ENCODE measurements at regions not wholly inside any gene's neighbourhood (a gene's known extent, or its start where the extent isn't known, plus 50 kb on each side); places are given as distances from the start of the nearest gene placed in this dataset.

GRCh38 chr4:24244663-24245490, 339.5 kb downstream of the DHX15 start:
- DNase-seq (ENCODE audit: low read depth, low spot score), result no peak

- no peak for DNase-seq (ENCODE audit: low read depth, low spot score)
Measured at GRCh38 chr4:24243641-24244040, 340.7 kb downstream of the DHX15 start.

- no peak for DNase-seq (ENCODE audit: low read depth, low spot score)
Measured at GRCh38 chr4:24241511-24241910, 342.8 kb downstream of the DHX15 start.

- DNase-seq (ENCODE audit: low read depth, low spot score), result no peak
Measured at GRCh38 chr4:24240655-24241054, 343.7 kb downstream of the DHX15 start.

- DNase-seq (ENCODE audit: low read depth, low spot score), result no peak
Measured at GRCh38 chr4:24237709-24238108, 346.6 kb downstream of the DHX15 start.

GRCh38 chr4:24236532-24236931, 346.7 kb upstream of the PPARGC1A start:
- no peak for DNase-seq (ENCODE audit: low read depth, low spot score)

GRCh38 chr4:24236120-24236519, 346.3 kb upstream of the PPARGC1A start:
- no peak for DNase-seq (ENCODE audit: low read depth, low spot score)

GRCh38 chr4:24235618-24236017, 345.8 kb upstream of the PPARGC1A start:
- DNase-seq (ENCODE audit: low read depth, low spot score), result no peak

GRCh38 chr4:24234288-24234848, 344.5 kb upstream of the PPARGC1A start:
- DNase-seq (ENCODE audit: low read depth, low spot score), result no peak

- DNase-seq (ENCODE audit: low read depth, low spot score), result no peak
Measured at GRCh38 chr4:24230955-24231354, 341.1 kb upstream of the PPARGC1A start.

GRCh38 chr4:24229978-24230377, 340.1 kb upstream of the PPARGC1A start:
- no peak for DNase-seq (ENCODE audit: low read depth, low spot score)

GRCh38 chr4:24228692-24229091, 338.8 kb upstream of the PPARGC1A start:
- DNase-seq (ENCODE audit: low read depth, low spot score), result no peak

GRCh38 chr4:24226667-24227066, 336.8 kb upstream of the PPARGC1A start:
- DNase-seq (ENCODE audit: low read depth, low spot score), result no peak

- no peak for DNase-seq (ENCODE audit: low read depth, low spot score)
Measured at GRCh38 chr4:24226023-24226422, 336.2 kb upstream of the PPARGC1A start.

GRCh38 chr4:24224446-24224845, 334.6 kb upstream of the PPARGC1A start:
- no peak for DNase-seq (ENCODE audit: low read depth, low spot score)

GRCh38 chr4:24219209-24219608, 329.4 kb upstream of the PPARGC1A start:
- no peak for DNase-seq (ENCODE audit: low read depth, low spot score)

GRCh38 chr4:24218566-24218965, 328.7 kb upstream of the PPARGC1A start:
- DNase-seq (ENCODE audit: low read depth, low spot score), result no peak

- DNase-seq (ENCODE audit: low read depth, low spot score), result no peak
Measured at GRCh38 chr4:24214796-24215195, 324.9 kb upstream of the PPARGC1A start.

GRCh38 chr4:24213961-24214360, 324.1 kb upstream of the PPARGC1A start:
- DNase-seq (ENCODE audit: low read depth, low spot score), result no peak

- no peak for DNase-seq (ENCODE audit: low read depth, low spot score)
Measured at GRCh38 chr4:24212642-24213041, 322.8 kb upstream of the PPARGC1A start.

- no peak for DNase-seq (ENCODE audit: low read depth, low spot score)
Measured at GRCh38 chr4:24211856-24212255, 322.0 kb upstream of the PPARGC1A start.

- DNase-seq (ENCODE audit: low read depth, low spot score), result no peak
Measured at GRCh38 chr4:24210332-24210902, 320.6 kb upstream of the PPARGC1A start.

- no peak for DNase-seq (ENCODE audit: low read depth, low spot score)
Measured at GRCh38 chr4:24209906-24210305, 320.1 kb upstream of the PPARGC1A start.
